ENCODE measurements at regions not wholly inside any gene's neighbourhood (a gene's known extent, or its start where the extent isn't known, plus 50 kb on each side); places are given as distances from the start of the nearest gene placed in this dataset.

GRCh38 chr9:17856995-17857394, 278.1 kb downstream of the SH3GL2 start:
- TF ChIP-seq ELF1 (IDR thresholded peaks at IDR 0.05; ENCODE audit: borderline replicate concordance, low read depth) (no peak), YY1 (IDR thresholded peaks at IDR 0.05; ENCODE audit: extremely low read depth, insufficient replicate concordance, low read depth, low read length) (no peak), EZH2 (IDR thresholded peaks at IDR 0.05) (no peak)
